GM23248 (cell line): ENCODE measurements at regions not wholly inside any gene's neighbourhood (a gene's known extent, or its start where the extent isn't known, plus 50 kb on each side); places are given as distances from the start of the nearest gene placed in this dataset.

ENCODE experiments used
- DNase-seq: peaks from one replicate; pipeline ENCODE4 v3.0.0-alpha.2; 2015
- H2AFZ ChIP-seq: fragments of 200-600 bp; sonication (generic); 2 replicates; pipeline ENCODE4 v1.6.1; 2016; ENCODE audit warnings: antibody characterized with exemption
- H3F3A ChIP-seq: fragments of 200-600 bp; sonication (generic); 2 replicates; pipeline ENCODE4 v1.6.1; 2016; ENCODE audit warnings: mild to moderate bottlenecking, antibody characterized with exemption, mixed run types; ENCODE audit not compliant: insufficient read depth
- H3K27ac ChIP-seq: fragments of 200-600 bp; sonication (generic); 2 replicates; pipeline ENCODE4 v1.5.1; 2016; ENCODE audit warnings: mild to moderate bottlenecking
- H3K27me3 ChIP-seq: fragments of 200-600 bp; sonication (generic); replicated peaks from 2 replicates; pipeline ENCODE4 v1.6.1; 2016; ENCODE audit warnings: mild to moderate bottlenecking; ENCODE audit not compliant: insufficient read depth
- H3K36me3 ChIP-seq: fragments of 200-600 bp; sonication (generic); 2 replicates; pipeline ENCODE4 v1.6.1; 2016; ENCODE audit warnings: low read depth, mild to moderate bottlenecking
- H3K4me1 ChIP-seq: fragments of 200-600 bp; sonication (generic); 2 replicates; pipeline ENCODE4 v1.6.1; 2016; ENCODE audit warnings: mild to moderate bottlenecking; ENCODE audit not compliant: insufficient read depth
- H3K4me2 ChIP-seq: fragments of 200-600 bp; sonication (generic); one replicate; pipeline ENCODE4 v1.6.1; 2016; ENCODE audit warnings: mild to moderate bottlenecking; ENCODE audit not compliant: unreplicated experiment
- H3K4me3 ChIP-seq: fragments of 200-600 bp; sonication (generic); 2 replicates; pipeline ENCODE4 v1.5.1; 2016; ENCODE audit warnings: mild to moderate bottlenecking
- H3K79me2 ChIP-seq: fragments of 200-600 bp; sonication (generic); 2 replicates; pipeline ENCODE4 v1.6.1; 2016; ENCODE audit warnings: mild to moderate bottlenecking; ENCODE audit not compliant: insufficient read depth
- H3K9ac ChIP-seq: fragments of 200-600 bp; sonication (generic); 2 replicates; pipeline ENCODE4 v1.6.1; 2016; ENCODE audit warnings: mild to moderate bottlenecking
- H3K9me2 ChIP-seq: fragments of 200-600 bp; sonication (generic); 2 replicates; pipeline ENCODE4 v1.6.1; 2016; ENCODE audit warnings: mixed run types, mild to moderate bottlenecking, moderate library complexity; ENCODE audit not compliant: insufficient read depth
- H3K9me3 ChIP-seq: fragments of 200-600 bp; sonication (generic); one replicate; pipeline ENCODE4 v1.6.1; 2017; ENCODE audit warnings: low read depth
- H4K20me1 ChIP-seq: fragments of 200-600 bp; sonication (generic); 2 replicates; pipeline ENCODE4 v1.6.0; 2016; ENCODE audit not compliant: insufficient read depth
- EZH2 ChIP-seq: fragments of 200-600 bp; sonication (generic); IDR thresholded peaks from 2 replicates; pipeline ENCODE4 v1.6.1; 2018; ENCODE audit warnings: antibody characterized with exemption, mild to moderate bottlenecking; ENCODE audit not compliant: insufficient read depth, poor library complexity, severe bottlenecking
- EZH2phosphoT487 ChIP-seq: fragments of 200-600 bp; sonication (generic); IDR thresholded peaks from 2 replicates; pipeline ENCODE4 v1.6.1; 2018; ENCODE audit warnings: antibody characterized with exemption, moderate library complexity, mild to moderate bottlenecking, low read depth; ENCODE audit not compliant: insufficient read depth
- WGBS, 2 experiments: methylation state at CpG; one replicate each; pipeline ENCODE4 v1.1.6; 2015 to 2017; ENCODE audit warnings: low lambda C conversion rate in 2 of 2, low coverage in 1 of 2; ENCODE audit errors: missing lambda C conversion rate in 2 of 2; 5-methylcytosine and 5-hydroxymethylcytosine counted together
- in situ Hi-C: fragments of 300-500 bp; cut with MboI; formaldehyde crosslinking; loops from 2 replicates; pipeline ENCODE4 v1.15.0; 2020

DNA sequence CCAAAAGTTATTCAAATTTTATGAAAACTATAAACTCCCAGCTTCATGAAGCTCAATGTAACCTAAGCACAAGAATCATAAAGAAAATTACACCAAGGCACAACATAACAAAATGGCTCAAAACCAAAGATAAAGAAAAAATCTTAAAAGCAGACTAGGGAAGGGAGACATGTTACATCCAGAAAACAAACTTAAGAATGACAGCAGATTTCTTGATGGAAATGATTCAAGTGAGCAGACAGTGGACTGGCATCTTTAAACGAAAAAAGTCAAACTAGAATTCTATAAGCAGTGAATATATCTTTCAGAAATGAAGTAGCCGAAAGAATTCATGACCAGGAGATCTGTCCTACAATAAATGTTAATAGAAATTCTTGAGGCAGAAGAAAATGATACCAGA, 75.6 kb downstream of the SHANK2 start:
- DNase-seq = no peak
- WGBS, 2 experiments = 51 to 54% methylated on average over 2 of the region's 2 CpGs
- Histone ChIP-seq H3K27me3 (peaks cover 14% of the 10 kb centered on the region; the same call in 1 of the 2 replicates), H2AFZ (no peak overlapping the region), H3K36me3 (no peaks in the 10 kb centered on the region), H4K20me1 (no peaks in the 10 kb centered on the region), H3K4me1 (no peaks in the 10 kb centered on the region), H3K4me2 (no peak overlapping the region), H3K27ac (no peak overlapping the region), H3K9ac (no peak overlapping the region), H3F3A (no peaks in the 10 kb centered on the region), H3K9me2 (no peaks in the 10 kb centered on the region), H3K4me3 (no peak overlapping the region), H3K79me2 (no peaks in the 10 kb centered on the region), H3K9me3 (no peaks in the 10 kb centered on the region)
- in situ Hi-C loops = no loop called here
- no peak for TF ChIP-seq EZH2phosphoT487
- no peak for TF ChIP-seq EZH2

GRCh38 chr11:71173709-71174108, 78.7 kb downstream of the SHANK2 start:
- no peaks in the 10 kb centered on the region for H3K4me1 ChIP-seq
- H3F3A ChIP-seq = no peaks in the 10 kb centered on the region
- H3K4me2 ChIP-seq = no peak overlapping the region
- H3K36me3 ChIP-seq = no peaks in the 10 kb centered on the region
- no peaks in the 10 kb centered on the region for H3K9me3 ChIP-seq
- no peak overlapping the region for H3K4me3 ChIP-seq
- in situ Hi-C loops = no loop called here
- TF ChIP-seq EZH2phosphoT487 (no peak), EZH2 (no peak)
- no peak overlapping the region for H3K27ac ChIP-seq
- no peak overlapping the region for H3K9ac ChIP-seq
- peaks cover 9% of the 10 kb centered on the region; the same call in 1 of the 2 replicates for H3K27me3 ChIP-seq
- WGBS, 2 experiments = 57 to 59% methylated on average over 4 of the region's 4 CpGs
- no peaks in the 10 kb centered on the region for H3K79me2 ChIP-seq
- no peak overlapping the region for H2AFZ ChIP-seq
- H4K20me1 ChIP-seq = no peaks in the 10 kb centered on the region
- H3K9me2 ChIP-seq = no peaks in the 10 kb centered on the region
- no peak for DNase-seq

GRCh38 chr11:71172680-71173079, 79.7 kb downstream of the SHANK2 start:
- no peaks in the 10 kb centered on the region for H3K36me3 ChIP-seq
- TF ChIP-seq EZH2phosphoT487 = no peak
- H3K79me2 ChIP-seq = no peaks in the 10 kb centered on the region
- no peak overlapping the region for H2AFZ ChIP-seq
- H4K20me1 ChIP-seq = no peaks in the 10 kb centered on the region
- DNase-seq = no peak
- H3K9ac ChIP-seq = no peak overlapping the region
- H3K27me3 ChIP-seq = peaks cover 5% of the 10 kb centered on the region; the same call in 1 of the 2 replicates
- H3K4me2 ChIP-seq = no peak overlapping the region
- H3K4me3 ChIP-seq = no peak overlapping the region
- no peaks in the 10 kb centered on the region for H3K9me2 ChIP-seq
- in situ Hi-C loops = no loop called here
- H3F3A ChIP-seq = no peaks in the 10 kb centered on the region
- no peaks in the 10 kb centered on the region for H3K9me3 ChIP-seq
- 24 to 33% methylated on average over 9 of the region's 9 CpGs for WGBS, 2 experiments
- H3K4me1 ChIP-seq = no peaks in the 10 kb centered on the region
- H3K27ac ChIP-seq = no peak overlapping the region

DNA sequence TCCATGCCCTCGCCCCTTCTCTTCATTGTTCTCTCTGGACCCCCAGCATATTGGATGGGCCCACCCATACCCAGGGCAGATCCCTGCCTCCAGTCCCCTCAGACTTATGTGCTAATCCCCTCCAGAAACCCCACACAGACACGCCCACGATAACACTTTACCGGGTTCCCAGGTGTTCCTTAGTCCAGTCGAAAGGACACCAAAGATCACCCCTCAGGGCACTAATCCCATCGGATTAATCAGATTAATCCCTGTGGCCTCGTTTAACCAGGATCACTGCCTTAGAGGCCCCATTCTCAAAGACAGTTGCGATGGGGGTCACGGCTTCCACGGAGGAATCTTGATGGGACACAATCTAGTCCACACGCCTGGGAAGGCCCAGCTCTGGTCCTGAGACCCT, 80.8 kb downstream of the SHANK2 start:
- Histone ChIP-seq H3K4me3 (no peak overlapping the region), H3K27me3 (no peaks in the 10 kb centered on the region), H3K79me2 (no peaks in the 10 kb centered on the region), H3K27ac (no peak overlapping the region), H3K4me1 (no peaks in the 10 kb centered on the region), H3F3A (no peaks in the 10 kb centered on the region), H2AFZ (no peak overlapping the region), H3K4me2 (no peak overlapping the region), H3K36me3 (no peaks in the 10 kb centered on the region), H3K9me2 (no peaks in the 10 kb centered on the region), H3K9me3 (no peaks in the 10 kb centered on the region), H4K20me1 (no peaks in the 10 kb centered on the region), H3K9ac (no peak overlapping the region)
- 57 to 61% methylated on average over 11 of the region's 11 CpGs for WGBS, 2 experiments
- TF ChIP-seq EZH2phosphoT487 = no peak
- TF ChIP-seq EZH2 = no peak
- in situ Hi-C loops = no loop called here
- DNase-seq = no peak
